HepG2 (cell line): ENCODE measurements at regions not wholly inside any gene's neighbourhood (a gene's known extent, or its start where the extent isn't known, plus 50 kb on each side); places are given as distances from the start of the nearest gene placed in this dataset.

Source experiments
- ATAC-seq: fragments of 200-7000 bp; cut with Tn5 transposase; 3 replicates; pipeline ENCODE4 v1.9.1; 2020; ENCODE audit warnings: mild to moderate bottlenecking, moderate library complexity
- BruUV-seq: library from RNA; stranded (reverse); fragments of 400-500 nt; replicated peaks from 2 replicates; lab custom pipeline; 2021; lab: Mats Ljungman, UMichigan
- CTCF ChIA-PET: fragments of 300-600 bp; formaldehyde crosslinking; extraction: SDS; loops from one replicate; lab custom pipeline; 2021; ENCODE audit warnings: low total read pairs, inconsistent platforms, low intra/inter-chr PET ratio; lab: Yijun Ruan, JAX
- POLR2A ChIA-PET: fragments of 350-600 bp; sonication (Branson Sonifier 250); formaldehyde crosslinking; loops from one replicate; lab custom pipeline; 2020; ENCODE audit warnings: antibody characterized with exemption, inconsistent platforms; lab: Yijun Ruan, JAX
- DNase-seq: peaks from one replicate; pipeline ENCODE4 v3.0.0-alpha.2; 2015; ENCODE audit warnings: low spot score
- FAIRE-seq: peaks from 3 replicates; lab custom pipeline; 2011; peaks lifted over from hg19 to GRCh38; lab: Jason Lieb, UNC
- H2AFZ ChIP-seq: one replicate; pipeline ENCODE4 v1.6.1; 2011; ENCODE audit warnings: low read length, inconsistent platforms
- H3K27ac ChIP-seq: fragments of 300-600 bp; 3 replicates; pipeline ENCODE4 v1.8.0; 2011; ENCODE audit warnings: mixed run types, mild to moderate bottlenecking, mixed read lengths, low read length, inconsistent platforms; ENCODE audit not compliant: insufficient read depth; ENCODE audit errors: extremely low read length
- H3K27me3 ChIP-seq, 2 experiments: fragments of 200-600 bp in 1 of 2; 2 replicates in 1 of 2; 3 replicates in 1 of 2; pipeline versions ENCODE4 v1.6.0 to v1.8.0; 2011; ENCODE audit warnings: low read length in 2 of 2, mild to moderate bottlenecking in 2 of 2, moderate library complexity in 2 of 2, inconsistent platforms in 1 of 2; ENCODE audit not compliant: insufficient read depth in 2 of 2, control insufficient read depth in 1 of 2
- H3K36me3 ChIP-seq, 2 experiments: fragments of 200-600 bp in 1 of 2; replicated peaks in 1 of 2; 2 replicates in 1 of 2; 3 replicates in 1 of 2; pipeline versions ENCODE4 v1.5.1 to v1.8.0; 2011; ENCODE audit warnings: low read length in 2 of 2, inconsistent platforms in 1 of 2; ENCODE audit not compliant: insufficient read depth in 2 of 2, control insufficient read depth in 1 of 2
- H3K4me1 ChIP-seq: 2 replicates; pipeline ENCODE4 v1.5.1; 2012; ENCODE audit warnings: low read length, inconsistent platforms; ENCODE audit not compliant: insufficient read depth
- H3K4me2 ChIP-seq: 2 replicates; pipeline ENCODE4 v1.6.0; 2011; ENCODE audit warnings: low read depth, low read length, inconsistent platforms
- H3K4me3 ChIP-seq, 3 experiments: fragments of 200-600 bp in 1 of 3; sonication (generic), shearing (Covaris generic) in 1 of 3; replicated peaks in 1 of 3; 2 replicates each; pipeline ENCODE4 v1.5.1; 2011 to 2016; ENCODE audit warnings: low read length in 3 of 3, inconsistent platforms in 2 of 3, low read depth in 2 of 3, mild to moderate bottlenecking in 2 of 3, control low read depth in 1 of 3, mixed read lengths in 1 of 3; ENCODE audit not compliant: insufficient read depth in 1 of 3
- H3K79me2 ChIP-seq: one replicate; pipeline ENCODE4 v1.6.1; 2011; ENCODE audit warnings: low read length, inconsistent platforms; ENCODE audit not compliant: insufficient read depth
- H3K9ac ChIP-seq: 2 replicates; pipeline ENCODE4 v1.6.0; 2011; ENCODE audit warnings: mild to moderate bottlenecking, low read depth, low read length, inconsistent platforms; ENCODE audit not compliant: insufficient read depth
- H3K9me3 ChIP-seq: 2 replicates; pipeline ENCODE4 v1.5.1; 2012; ENCODE audit warnings: mild to moderate bottlenecking, low read length
- H4K20me1 ChIP-seq: 2 replicates; pipeline ENCODE4 v1.6.0; 2011; ENCODE audit warnings: inconsistent platforms, mild to moderate bottlenecking, low read length, moderate library complexity; ENCODE audit not compliant: insufficient read depth
- ATF2 ChIP-seq: sonication (generic); formaldehyde crosslinking; IDR thresholded peaks from 2 replicates; pipeline ENCODE4 v1.4.0; 2020; ENCODE audit warnings: missing genetic modification reagents
- CHD2 ChIP-seq: IDR thresholded peaks from 2 replicates; pipeline ENCODE4 v1.6.1; 2011; ENCODE audit warnings: low read depth, low read length, improper control_type of control experiment
- DRAP1 ChIP-seq: IDR thresholded peaks from 2 replicates; pipeline ENCODE4 v1.6.1; 2016; ENCODE audit warnings: missing genetic modification reagents, missing compliant biosample characterization
- HNRNPK ChIP-seq: fragments of 200-400 bp; formaldehyde crosslinking; IDR thresholded peaks from 2 replicates; pipeline ENCODE4 v1.6.1; 2018; ENCODE audit warnings: low read length, low read depth, moderate library complexity, mild to moderate bottlenecking; ENCODE audit not compliant: poor library complexity, severe bottlenecking
- HOXA3 ChIP-seq: sonication (generic); formaldehyde crosslinking; IDR thresholded peaks from 2 replicates; pipeline ENCODE4 v1.5.0; 2020; ENCODE audit warnings: missing genetic modification reagents
- NR1H2 ChIP-seq: sonication (generic); formaldehyde crosslinking; IDR thresholded peaks from 2 replicates; pipeline ENCODE4 v1.8.1; 2022; ENCODE audit warnings: low read depth, missing genetic modification reagents, borderline replicate concordance
- SOX5 ChIP-seq: IDR thresholded peaks from 2 replicates; pipeline ENCODE4 v1.6.1; 2016; ENCODE audit warnings: borderline replicate concordance
- STAT6 ChIP-seq: sonication (generic); formaldehyde crosslinking; IDR thresholded peaks from 2 replicates; pipeline ENCODE4 v1.4.0; 2020; ENCODE audit warnings: missing genetic modification reagents, mild to moderate bottlenecking, borderline replicate concordance
- ZFP36L1 ChIP-seq: sonication (generic); formaldehyde crosslinking; IDR thresholded peaks from 2 replicates; pipeline ENCODE4 v1.8.0; 2022; ENCODE audit warnings: mild to moderate bottlenecking, missing genetic modification reagents, moderate library complexity
- ZNF180 ChIP-seq: sonication (generic); formaldehyde crosslinking; IDR thresholded peaks from 2 replicates; pipeline ENCODE4 v1.4.0; 2020; ENCODE audit warnings: low read depth, missing genetic modification reagents, borderline replicate concordance
- ZNF224 ChIP-seq: sonication (generic); formaldehyde crosslinking; IDR thresholded peaks from 2 replicates; pipeline ENCODE4 v1.5.0; 2020; ENCODE audit warnings: mild to moderate bottlenecking, missing genetic modification reagents
- ZNF333 ChIP-seq: sonication (generic); formaldehyde crosslinking; IDR thresholded peaks from 2 replicates; pipeline ENCODE4 v1.4.0; 2020; ENCODE audit warnings: mild to moderate bottlenecking, missing genetic modification reagents, borderline replicate concordance
- ZNF607 ChIP-seq: sonication (generic); formaldehyde crosslinking; IDR thresholded peaks from 2 replicates; pipeline ENCODE4 v1.5.1; 2020; ENCODE audit warnings: missing genetic modification reagents, mild to moderate bottlenecking, borderline replicate concordance
- ZNF740 ChIP-seq: sonication (generic); formaldehyde crosslinking; IDR thresholded peaks from 2 replicates; pipeline ENCODE4 v1.4.0; 2020; ENCODE audit warnings: missing genetic modification reagents
- ZNF777 ChIP-seq: sonication (generic); formaldehyde crosslinking; IDR thresholded peaks from 2 replicates; pipeline ENCODE4 v1.4.0; 2020; ENCODE audit warnings: missing genetic modification reagents
- WGBS: methylation state at CpG from one replicate; pipeline ENCODE4 v1.1.6; 2017; ENCODE audit warnings: low lambda C conversion rate; 5-methylcytosine and 5-hydroxymethylcytosine counted together
- in situ Hi-C: cut with HindIII; loops from 2 replicates; pipeline ENCODE4 v1.10.0; 2017; ENCODE audit warnings: low pct_unique_long_range_greater_than_20kb; ENCODE audit not compliant: extremely low pct_ligation_motif_present
- intact Hi-C: fragments of 100-400 bp; cut with micrococcal nuclease; formaldehyde crosslinking; loops from one replicate; pipeline ENCODE4 v1.10.0; 2022; ENCODE audit not compliant: unreplicated experiment
- TF ChIP-seq, protein P1 (sequence below): sonication (generic); formaldehyde crosslinking; IDR thresholded peaks from 2 replicates; pipeline ENCODE4 v1.8.0; 2022; ENCODE audit warnings: mild to moderate bottlenecking, missing genetic modification reagents, borderline replicate concordance

DNA sequence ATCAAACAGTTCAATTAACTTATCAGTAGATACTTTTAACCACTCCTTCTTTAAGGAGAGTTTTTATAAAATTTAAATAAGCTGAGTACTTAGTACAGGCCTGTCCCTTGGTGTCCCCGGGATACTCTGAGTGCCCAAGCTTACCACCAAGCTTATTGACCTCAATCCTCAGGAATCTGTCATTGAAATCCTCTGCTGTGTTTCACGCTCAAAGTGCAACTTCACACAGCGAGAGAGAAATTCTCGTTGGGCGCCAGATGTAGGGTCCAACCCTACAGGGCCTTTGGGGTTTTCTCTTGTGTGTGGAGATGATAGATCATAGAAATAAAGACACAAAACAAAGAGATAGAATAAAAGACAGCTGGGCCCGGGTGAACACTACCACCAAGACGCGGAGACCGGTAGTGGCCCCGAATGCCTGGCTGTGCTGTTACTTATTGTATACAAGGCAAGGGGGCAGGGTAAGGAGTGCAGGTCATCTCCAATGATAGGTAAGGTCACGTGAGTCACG, 65.3 kb upstream of the ARL4D start:
- FAIRE-seq (no peak), DNase-seq (peak; percentile 82), ATAC-seq (peak; percentile 78)
- H3K9me3 ChIP-seq: no peaks in the 10 kb centered on the region
- BruUV-seq: no TSS peak
- H3K4me3 ChIP-seq: peak overlapping the region; percentile 40 to 63 (median 45); a peak in 5 of 6 replicates
- no peaks in the 10 kb centered on the region for H3K79me2 ChIP-seq
- no peaks in the 10 kb centered on the region for H3K27me3 ChIP-seq
- intact Hi-C loops: loop anchor here (5.0 kb wide), 1 partner anchor 311 kb away; the partner anchor contains the start of gene VAT1
- ChIA-PET CTCF (interaction anchor here (1.0 to 1.8 kb wide), 2 partner anchors 9 to 24 kb away, joined by 3 to 9 read pairs; no protein-coding TSS in a partner anchor), POLR2A (interaction anchor here (0.9 to 3.7 kb wide), 9 partner anchors 9 to 149 kb away, joined by 3 to 63 read pairs (median 6); partner anchors contain the start of gene TMEM106A)
- H4K20me1 ChIP-seq: no peaks in the 10 kb centered on the region
- peaks cover 31% of the 10 kb centered on the region for H3K4me1 ChIP-seq
- peak overlapping the region; percentile 9 for H3K27ac ChIP-seq
- H2AFZ ChIP-seq: no peak overlapping the region
- peak overlapping the region; percentile 97 for H3K4me2 ChIP-seq
- peak overlapping the region; percentile 61 for H3K9ac ChIP-seq
- in situ Hi-C loops: no loop called here
- H3K36me3 ChIP-seq: no peaks in the 10 kb centered on the region
- WGBS: 12% methylated on average over 12 of the region's 12 CpGs
- TF ChIP-seq ZNF180 (CRISPR knock-in tag): no peak
- TF ChIP-seq, protein P1, sequence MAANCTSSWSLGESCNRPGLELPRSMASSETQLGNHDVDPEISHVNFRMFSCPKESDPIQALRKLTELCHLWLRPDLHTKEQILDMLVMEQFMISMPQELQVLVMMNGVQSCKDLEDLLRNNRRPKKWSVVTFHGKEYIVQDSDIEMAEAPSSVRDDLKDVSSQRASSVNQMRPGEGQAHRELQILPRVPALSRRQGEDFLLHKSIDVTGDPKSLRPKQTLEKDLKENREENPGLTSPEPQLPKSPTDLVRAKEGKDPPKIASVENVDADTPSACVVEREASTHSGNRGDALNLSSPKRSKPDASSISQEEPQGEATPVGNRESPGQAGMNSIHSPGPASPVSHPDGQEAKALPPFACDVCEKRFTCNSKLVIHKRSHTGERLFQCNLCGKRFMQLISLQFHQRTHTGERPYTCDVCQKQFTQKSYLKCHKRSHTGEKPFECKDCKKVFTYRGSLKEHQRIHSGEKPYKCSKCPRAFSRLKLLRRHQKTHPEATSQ (CRISPR knock-in tag): no peak
- no peak for TF ChIP-seq CHD2
- TF ChIP-seq ATF2: 0 out of 2 replicates have a peak, but pooled peaks have one; percentile 35
- TF ChIP-seq DRAP1: no peak
- TF ChIP-seq ZFP36L1: peak; percentile 53; the same call in 1 of the 2 replicates
- TF ChIP-seq ZNF224 (CRISPR knock-in tag): no peak
- TF ChIP-seq SOX5 (CRISPR knock-in tag): no peak
- TF ChIP-seq ZNF740 (CRISPR knock-in tag): no peak
- TF ChIP-seq ZNF607: no peak; the same call in 1 of the 2 replicates
- no peak for TF ChIP-seq STAT6 (CRISPR knock-in tag)
- no peak for TF ChIP-seq HOXA3 (CRISPR knock-in tag)
- no peak for TF ChIP-seq ZNF777 (CRISPR knock-in tag)
- TF ChIP-seq ZNF333 (CRISPR knock-in tag): no peak
- no peak for TF ChIP-seq HNRNPK
- TF ChIP-seq NR1H2: no peak
